Activated naive CD8-positive, alpha-beta T cell treated with anti-CD3 and anti-CD28 coated beads for 36 hours (primary cell): ENCODE measurements at regions not wholly inside any gene's neighbourhood (a gene's known extent, or its start where the extent isn't known, plus 50 kb on each side); places are given as distances from the start of the nearest gene placed in this dataset.

Experiments used
- DNase-seq: peaks from one replicate; pipeline ENCODE4 v3.0.0; 2021
- H3K27ac Mint-ChIP-seq: one replicate; pipeline ENCODE4 v1.8.0; 2022; ENCODE audit warnings: mild to moderate bottlenecking, moderate library complexity, mixed read lengths
- H3K27me3 Mint-ChIP-seq: one replicate; pipeline ENCODE4 v1.8.0; 2022; ENCODE audit warnings: mild to moderate bottlenecking, mixed read lengths
- H3K36me3 Mint-ChIP-seq: one replicate; pipeline ENCODE4 v1.8.0; 2021; ENCODE audit warnings: mild to moderate bottlenecking, mixed read lengths
- H3K4me1 Mint-ChIP-seq: one replicate; pipeline ENCODE4 v1.8.0; 2021; ENCODE audit warnings: mixed read lengths
- H3K4me3 Mint-ChIP-seq: one replicate; pipeline ENCODE4 v1.8.0; 2022; ENCODE audit warnings: mild to moderate bottlenecking, moderate library complexity, mixed read lengths
- H3K9me3 Mint-ChIP-seq: one replicate; pipeline ENCODE4 v1.8.0; 2022; ENCODE audit warnings: mixed read lengths

GRCh38 chr9:120078112-120078511 is 501.9 kb downstream of the CDK5RAP2 start:
- Mint-ChIP-seq H3K4me3 (no peak overlapping the region), H3K27me3 (peaks cover 4% of the 10 kb centered on the region), H3K9me3 (no peaks in the 10 kb centered on the region), H3K4me1 (no peaks in the 10 kb centered on the region), H3K36me3 (no peaks in the 10 kb centered on the region), H3K27ac (no peak overlapping the region)
- DNase-seq: no peak

GRCh38 chr9:120071760-120072159 is 508.2 kb downstream of the CDK5RAP2 start:
- no peaks in the 10 kb centered on the region for H3K36me3 Mint-ChIP-seq
- no peak overlapping the region for H3K4me3 Mint-ChIP-seq
- DNase-seq: no peak

GRCh38 chr9:120066315-120066714 is 513.7 kb downstream of the CDK5RAP2 start:
- Mint-ChIP-seq H3K27ac (no peak overlapping the region), H3K4me3 (no peak overlapping the region), H3K4me1 (no peaks in the 10 kb centered on the region), H3K9me3 (no peaks in the 10 kb centered on the region), H3K36me3 (no peaks in the 10 kb centered on the region), H3K27me3 (no peaks in the 10 kb centered on the region)
- DNase-seq: no peak

More at GRCh38 chr9:120071760-120072159, 508.2 kb downstream of the CDK5RAP2 start:
- Mint-ChIP-seq H3K4me1 (no peaks in the 10 kb centered on the region), H3K27me3 (peaks cover 4% of the 10 kb centered on the region), H3K27ac (no peak overlapping the region), H3K9me3 (no peaks in the 10 kb centered on the region)

- no peak overlapping the region for H3K27ac Mint-ChIP-seq
- no peaks in the 10 kb centered on the region for H3K9me3 Mint-ChIP-seq
- no peaks in the 10 kb centered on the region for H3K4me1 Mint-ChIP-seq
- no peaks in the 10 kb centered on the region for H3K36me3 Mint-ChIP-seq
- no peak for DNase-seq
- H3K27me3 Mint-ChIP-seq: no peaks in the 10 kb centered on the region
- no peak overlapping the region for H3K4me3 Mint-ChIP-seq
These were observed 514.8 kb downstream of the CDK5RAP2 start for GRCh38 chr9:120065151-120065550.

- no peak overlapping the region for H3K27ac Mint-ChIP-seq
- H3K36me3 Mint-ChIP-seq: no peaks in the 10 kb centered on the region
- DNase-seq: no peak
- H3K4me1 Mint-ChIP-seq: no peaks in the 10 kb centered on the region
- no peaks in the 10 kb centered on the region for H3K9me3 Mint-ChIP-seq
- no peaks in the 10 kb centered on the region for H3K27me3 Mint-ChIP-seq
- no peak overlapping the region for H3K4me3 Mint-ChIP-seq
These were observed 535.0 kb downstream of the CDK5RAP2 start for GRCh38 chr9:120045011-120045410.

- DNase-seq: no peak
- H3K4me1 Mint-ChIP-seq: no peaks in the 10 kb centered on the region
- no peaks in the 10 kb centered on the region for H3K36me3 Mint-ChIP-seq
- H3K27ac Mint-ChIP-seq: no peak overlapping the region
- no peaks in the 10 kb centered on the region for H3K27me3 Mint-ChIP-seq
- H3K9me3 Mint-ChIP-seq: no peaks in the 10 kb centered on the region
- H3K4me3 Mint-ChIP-seq: no peak overlapping the region
These were observed 536.5 kb downstream of the CDK5RAP2 start for GRCh38 chr9:120043448-120043847.

- Mint-ChIP-seq H3K27ac (no peak overlapping the region), H3K9me3 (no peaks in the 10 kb centered on the region), H3K27me3 (no peaks in the 10 kb centered on the region), H3K4me3 (no peak overlapping the region), H3K36me3 (no peaks in the 10 kb centered on the region), H3K4me1 (no peaks in the 10 kb centered on the region)
- DNase-seq: no peak
These were observed 539.1 kb downstream of the CDK5RAP2 start for GRCh38 chr9:120040896-120041295.

GRCh38 chr9:120038342-120038741 is 541.6 kb downstream of the CDK5RAP2 start:
- Mint-ChIP-seq H3K4me1 (no peaks in the 10 kb centered on the region), H3K4me3 (no peak overlapping the region), H3K27me3 (peaks cover 3% of the 10 kb centered on the region), H3K9me3 (no peaks in the 10 kb centered on the region), H3K36me3 (no peaks in the 10 kb centered on the region), H3K27ac (no peak overlapping the region)
- no peak for DNase-seq

- H3K4me3 Mint-ChIP-seq: no peak overlapping the region
- peaks cover 3% of the 10 kb centered on the region for H3K27me3 Mint-ChIP-seq
- no peak overlapping the region for H3K27ac Mint-ChIP-seq
- no peaks in the 10 kb centered on the region for H3K36me3 Mint-ChIP-seq
- no peaks in the 10 kb centered on the region for H3K4me1 Mint-ChIP-seq
- no peaks in the 10 kb centered on the region for H3K9me3 Mint-ChIP-seq
- no peak for DNase-seq
These were observed 547.3 kb downstream of the CDK5RAP2 start for GRCh38 chr9:120032639-120033038.

GRCh38 chr9:120030847-120031246 is 549.1 kb downstream of the CDK5RAP2 start:
- Mint-ChIP-seq H3K4me1 (no peaks in the 10 kb centered on the region), H3K27ac (no peak overlapping the region), H3K27me3 (peaks cover 3% of the 10 kb centered on the region), H3K36me3 (no peaks in the 10 kb centered on the region), H3K9me3 (no peaks in the 10 kb centered on the region), H3K4me3 (no peak overlapping the region)
- no peak for DNase-seq

GRCh38 chr9:120018550-120018949 is 561.4 kb downstream of the CDK5RAP2 start:
- Mint-ChIP-seq H3K27ac (no peak overlapping the region), H3K27me3 (no peaks in the 10 kb centered on the region), H3K4me3 (no peak overlapping the region), H3K4me1 (no peaks in the 10 kb centered on the region), H3K9me3 (peaks cover 3% of the 10 kb centered on the region), H3K36me3 (no peaks in the 10 kb centered on the region)
- no peak for DNase-seq

- Mint-ChIP-seq H3K36me3 (no peaks in the 10 kb centered on the region), H3K27ac (no peak overlapping the region), H3K9me3 (peaks cover 1% of the 10 kb centered on the region), H3K4me3 (no peak overlapping the region), H3K4me1 (no peaks in the 10 kb centered on the region), H3K27me3 (no peaks in the 10 kb centered on the region)
- no peak for DNase-seq
These were observed 561.9 kb downstream of the CDK5RAP2 start for GRCh38 chr9:120018037-120018436.

GRCh38 chr9:120016231-120016630 is 563.7 kb downstream of the CDK5RAP2 start:
- no peak overlapping the region for H3K27ac Mint-ChIP-seq
- H3K4me1 Mint-ChIP-seq: no peaks in the 10 kb centered on the region
- no peaks in the 10 kb centered on the region for H3K36me3 Mint-ChIP-seq
- H3K27me3 Mint-ChIP-seq: no peaks in the 10 kb centered on the region
- H3K9me3 Mint-ChIP-seq: peaks cover 1% of the 10 kb centered on the region
- no peak for DNase-seq
- no peak overlapping the region for H3K4me3 Mint-ChIP-seq

- no peak for DNase-seq
- Mint-ChIP-seq H3K36me3 (no peaks in the 10 kb centered on the region), H3K4me1 (no peaks in the 10 kb centered on the region), H3K9me3 (peaks cover 1% of the 10 kb centered on the region), H3K27ac (no peak overlapping the region), H3K27me3 (no peaks in the 10 kb centered on the region), H3K4me3 (no peak overlapping the region)
These were observed 565.2 kb downstream of the CDK5RAP2 start for GRCh38 chr9:120014796-120015195.

GRCh38 chr9:120009856-120010255 is 570.1 kb downstream of the CDK5RAP2 start:
- Mint-ChIP-seq H3K36me3 (no peaks in the 10 kb centered on the region), H3K9me3 (no peaks in the 10 kb centered on the region), H3K27me3 (peaks cover 4% of the 10 kb centered on the region), H3K4me3 (no peak overlapping the region), H3K27ac (no peak overlapping the region), H3K4me1 (no peaks in the 10 kb centered on the region)
- DNase-seq: no peak

GRCh38 chr9:120001536-120001935 is 578.4 kb downstream of the CDK5RAP2 start:
- no peak overlapping the region for H3K27ac Mint-ChIP-seq
- no peaks in the 10 kb centered on the region for H3K36me3 Mint-ChIP-seq
- DNase-seq: no peak
- H3K4me3 Mint-ChIP-seq: no peak overlapping the region
- H3K27me3 Mint-ChIP-seq: peaks cover 3% of the 10 kb centered on the region
- H3K9me3 Mint-ChIP-seq: no peaks in the 10 kb centered on the region
- H3K4me1 Mint-ChIP-seq: no peaks in the 10 kb centered on the region

GRCh38 chr9:119998614-119999013 is 581.4 kb downstream of the CDK5RAP2 start:
- Mint-ChIP-seq H3K36me3 (no peaks in the 10 kb centered on the region), H3K27ac (no peak overlapping the region), H3K4me1 (no peaks in the 10 kb centered on the region)

More at GRCh38 chr9:119998614-119999013, 581.4 kb downstream of the CDK5RAP2 start:
- H3K27me3 Mint-ChIP-seq: peaks cover 1% of the 10 kb centered on the region
- no peaks in the 10 kb centered on the region for H3K9me3 Mint-ChIP-seq
- H3K4me3 Mint-ChIP-seq: no peak overlapping the region
- DNase-seq: no peak
